Body of pancreas (tissue), 4 donors: ENCODE measurements at regions not wholly inside any gene's neighbourhood (a gene's known extent, or its start where the extent isn't known, plus 50 kb on each side); places are given as distances from the start of the nearest gene placed in this dataset.

ENCODE experiments used
- ATAC-seq: fragments of 150-250 bp; one replicate; pipeline ENCODE4 v1.9.1; 2016
- DNase-seq, 4 donors: peaks; one replicate each; pipeline ENCODE4 v3.0.0-alpha.2; 2019
- H3K27ac ChIP-seq, 4 donors: fragments of 200-600 bp; sonication (generic); 1 replicate in 3 of 4; 2 replicates in 1 of 4; pipeline versions ENCODE4 v1.5.1 to v1.6.1; 2016 to 2019; ENCODE audit warnings: mild to moderate bottlenecking in 1 of 4, mixed read lengths in 1 of 4, moderate library complexity in 1 of 4
- H3K27me3 ChIP-seq, 2 donors: fragments of 200-600 bp; sonication (generic); one replicate each; pipeline ENCODE4 v1.6.0; 2016; ENCODE audit warnings: mild to moderate bottlenecking in 1 of 2
- H3K36me3 ChIP-seq, 2 donors: fragments of 200-600 bp; sonication (generic); replicated peaks in 1 of 2; 2 replicates each; pipeline ENCODE4 v1.5.1; 2016; ENCODE audit warnings: low read depth in 2 of 2; ENCODE audit not compliant: insufficient read depth in 1 of 2
- H3K4me1 ChIP-seq: fragments of 200-600 bp; sonication (generic); one replicate; pipeline ENCODE4 v1.6.0; 2016
- H3K4me3 ChIP-seq, 2 donors: fragments of 200-600 bp; sonication (generic); 1 replicate in 1 of 2; 2 replicates in 1 of 2; pipeline ENCODE4 v1.5.1; 2016 to 2019
- H3K9me3 ChIP-seq, 3 donors: fragments of 200-600 bp; sonication (generic); 1 replicate in 2 of 3; 2 replicates in 1 of 3; pipeline ENCODE4 v1.5.1; 2016
- POLR2A ChIP-seq, 3 donors: fragments of 450-650 bp; IDR thresholded peaks; one replicate each; pipeline ENCODE4 v1.6.1; 2016; ENCODE audit warnings: antibody characterized with exemption in 3 of 3, mild to moderate bottlenecking in 2 of 3
- WGBS, 2 donors: methylation state at CpG; one replicate each; pipeline ENCODE4 v1.1.5; 2017; 5-methylcytosine and 5-hydroxymethylcytosine counted together
- intact Hi-C: fragments of 100-400 bp; cut with DNase I; formaldehyde crosslinking; loops from one replicate; pipeline ENCODE4 v1.15.1; 2023
- TF ChIP-seq, protein P1 (sequence below), 7 experiments: fragments of 450-650 bp in 4 of 7; fragments of 200-600 bp in 3 of 7; sonication (generic) in 3 of 7; IDR thresholded peaks; one replicate each; pipeline ENCODE4 v1.5.1; 2016 to 2019; ENCODE audit warnings: antibody characterized with exemption in 7 of 7

GRCh38 chr7:136807598-136807997 lies 60.9 kb upstream of the CHRM2 start:
- Histone ChIP-seq H3K4me3 (no peak overlapping the region), H3K27me3 (no peaks in the 10 kb centered on the region), H3K27ac (no peak overlapping the region), H3K9me3 (no peaks in the 10 kb centered on the region), H3K36me3 (no peaks in the 10 kb centered on the region), H3K4me1 (no peaks in the 10 kb centered on the region)
- intact Hi-C loops = no loop called here
- TF ChIP-seq, protein P1, sequence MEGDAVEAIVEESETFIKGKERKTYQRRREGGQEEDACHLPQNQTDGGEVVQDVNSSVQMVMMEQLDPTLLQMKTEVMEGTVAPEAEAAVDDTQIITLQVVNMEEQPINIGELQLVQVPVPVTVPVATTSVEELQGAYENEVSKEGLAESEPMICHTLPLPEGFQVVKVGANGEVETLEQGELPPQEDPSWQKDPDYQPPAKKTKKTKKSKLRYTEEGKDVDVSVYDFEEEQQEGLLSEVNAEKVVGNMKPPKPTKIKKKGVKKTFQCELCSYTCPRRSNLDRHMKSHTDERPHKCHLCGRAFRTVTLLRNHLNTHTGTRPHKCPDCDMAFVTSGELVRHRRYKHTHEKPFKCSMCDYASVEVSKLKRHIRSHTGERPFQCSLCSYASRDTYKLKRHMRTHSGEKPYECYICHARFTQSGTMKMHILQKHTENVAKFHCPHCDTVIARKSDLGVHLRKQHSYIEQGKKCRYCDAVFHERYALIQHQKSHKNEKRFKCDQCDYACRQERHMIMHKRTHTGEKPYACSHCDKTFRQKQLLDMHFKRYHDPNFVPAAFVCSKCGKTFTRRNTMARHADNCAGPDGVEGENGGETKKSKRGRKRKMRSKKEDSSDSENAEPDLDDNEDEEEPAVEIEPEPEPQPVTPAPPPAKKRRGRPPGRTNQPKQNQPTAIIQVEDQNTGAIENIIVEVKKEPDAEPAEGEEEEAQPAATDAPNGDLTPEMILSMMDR (IDR thresholded peaks at IDR 0.05) = no peak
- 39 to 41% methylated on average over 1 of the region's 1 CpG for WGBS, 2 donors
- ATAC-seq (no peak), DNase-seq (no peak)

- Histone ChIP-seq H3K27ac (no peak overlapping the region), H3K36me3 (no peaks in the 10 kb centered on the region), H3K27me3 (no peaks in the 10 kb centered on the region), H3K9me3 (no peaks in the 10 kb centered on the region), H3K4me3 (no peak overlapping the region), H3K4me1 (no peaks in the 10 kb centered on the region)
- 56 to 72% methylated on average over 2 of the region's 2 CpGs for WGBS, 2 donors
- ATAC-seq (no peak), DNase-seq (no peak)
- intact Hi-C loops = no loop called here
- no peak for TF ChIP-seq POLR2A (IDR thresholded peaks at IDR 0.05)
- TF ChIP-seq, protein P1 (IDR thresholded peaks at IDR 0.05) = no peak
These were observed 65.4 kb upstream of the CHRM2 start for GRCh38 chr7:136803028-136803427.

DNA sequence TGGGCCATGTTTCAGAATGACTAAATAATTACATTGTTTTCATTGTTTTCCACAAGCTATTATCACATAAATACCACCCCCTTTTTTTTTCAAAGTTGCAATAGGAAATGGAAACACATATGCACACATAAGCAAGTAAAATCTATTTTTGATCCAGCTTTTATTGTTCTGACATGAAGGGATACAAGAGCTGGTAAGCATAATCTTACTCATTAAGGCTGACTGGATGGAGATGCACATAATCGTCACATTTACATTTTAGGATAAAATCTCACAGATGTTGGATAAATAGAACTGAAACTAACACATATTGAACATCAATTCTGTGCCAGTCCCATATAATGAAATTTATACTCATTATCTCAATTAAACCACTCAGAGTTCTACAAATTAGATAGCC lies 84.5 kb upstream of the CHRM2 start:
- H3K9me3 ChIP-seq = no peaks in the 10 kb centered on the region
- 50 to 54% methylated on average over 1 of the region's 1 CpG for WGBS, 2 donors
- no peaks in the 10 kb centered on the region for H3K27me3 ChIP-seq
- DNase-seq = no peak
- no peaks in the 10 kb centered on the region for H3K36me3 ChIP-seq
- H3K4me3 ChIP-seq = no peak overlapping the region
- H3K4me1 ChIP-seq = no peaks in the 10 kb centered on the region
- ATAC-seq = no peak
- TF ChIP-seq, protein P1 (IDR thresholded peaks at IDR 0.05) = no peak
- no peak for TF ChIP-seq POLR2A (IDR thresholded peaks at IDR 0.05)
- H3K27ac ChIP-seq = no peak overlapping the region
- intact Hi-C loops = no loop called here

DNA sequence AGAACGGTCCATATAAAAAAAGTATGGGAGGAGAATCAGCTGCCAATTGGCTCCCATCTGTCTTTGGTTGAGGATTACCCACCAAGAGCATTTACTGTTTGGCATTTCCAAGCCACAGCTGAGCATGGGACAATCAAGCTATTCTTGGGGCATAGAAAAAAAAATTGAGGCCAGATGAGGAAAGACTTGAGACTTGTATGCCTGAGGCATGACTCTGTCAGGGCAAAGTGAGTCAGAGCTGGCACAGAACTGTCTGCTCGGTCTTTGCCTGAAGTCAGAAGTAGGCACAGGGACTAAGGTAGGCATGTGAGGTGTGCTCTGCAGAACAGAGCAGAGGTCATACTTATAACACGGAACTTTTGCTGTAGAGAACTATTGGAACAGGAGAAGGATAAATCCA lies 126.5 kb upstream of the CHRM2 start:
- H3K4me3 ChIP-seq = no peak overlapping the region
- H3K4me1 ChIP-seq = no peaks in the 10 kb centered on the region
- no peaks in the 10 kb centered on the region for H3K36me3 ChIP-seq
- no peak for TF ChIP-seq POLR2A (IDR thresholded peaks at IDR 0.05)
- TF ChIP-seq, protein P1 (IDR thresholded peaks at IDR 0.05) = no peak
- no peak for ATAC-seq
- H3K27ac ChIP-seq = no peak overlapping the region
- no peak for DNase-seq
- H3K9me3 ChIP-seq = peaks cover 0 to 3% (median 0%) of the 10 kb centered on the region in 3 donors
- 63 to 64% methylated on average over 3 of the region's 3 CpGs for WGBS, 2 donors
- intact Hi-C loops = no loop called here
- H3K27me3 ChIP-seq = no peaks in the 10 kb centered on the region

DNA sequence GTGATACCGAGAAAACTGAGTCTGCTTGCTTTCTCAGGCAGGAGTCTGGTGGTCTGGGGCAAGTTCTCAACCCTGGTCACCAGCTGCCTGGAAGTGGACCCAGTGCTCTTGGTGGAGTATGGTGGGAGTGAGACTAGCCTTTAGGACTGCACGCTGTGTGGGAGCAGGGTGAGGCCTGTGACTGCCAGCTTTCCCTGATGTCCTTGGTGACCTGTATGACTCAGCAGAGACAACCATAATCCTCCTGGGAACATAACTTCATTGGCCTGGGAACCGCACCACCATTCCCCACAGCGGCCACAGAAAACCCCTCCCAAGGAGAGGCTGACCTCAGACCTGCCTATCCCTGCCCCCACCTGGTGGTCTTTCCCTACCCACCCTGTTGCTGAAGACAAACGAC lies 139.5 kb upstream of the CHRM2 start:
- no peak for TF ChIP-seq POLR2A (IDR thresholded peaks at IDR 0.05)
- TF ChIP-seq, protein P1 (IDR thresholded peaks at IDR 0.05) = no peak
- intact Hi-C loops = no loop called here
- no peak for DNase-seq
- H3K36me3 ChIP-seq = no peaks in the 10 kb centered on the region
- H3K4me3 ChIP-seq = no peak overlapping the region
- 65 to 79% methylated on average over 5 of the region's 5 CpGs for WGBS, 2 donors
- no peak for ATAC-seq
- H3K9me3 ChIP-seq = no peaks in the 10 kb centered on the region
- H3K27me3 ChIP-seq = no peaks in the 10 kb centered on the region
- no peaks in the 10 kb centered on the region for H3K4me1 ChIP-seq
- H3K27ac ChIP-seq = no peak overlapping the region
